ENCODE measurements at regions not wholly inside any gene's neighbourhood (a gene's known extent, or its start where the extent isn't known, plus 50 kb on each side); places are given as distances from the start of the nearest gene placed in this dataset.
A peak's percentile ranks its signal among the peaks of the same experiment; 100 is the strongest.

- no peaks in the 10 kb centered on the region for H3K36me3 Mint-ChIP-seq (ENCODE audit: insufficient read depth)
- H3K9me3 Mint-ChIP-seq (ENCODE audit: low read depth): peaks cover 13% of the 10 kb centered on the region
- H3K27me3 Mint-ChIP-seq: peaks cover 8% of the 10 kb centered on the region
- H3K27ac Mint-ChIP-seq: no peak overlapping the region
- H3K4me1 Mint-ChIP-seq (ENCODE audit: low read depth): no peaks in the 10 kb centered on the region
- TF ChIP-seq, protein P1, sequence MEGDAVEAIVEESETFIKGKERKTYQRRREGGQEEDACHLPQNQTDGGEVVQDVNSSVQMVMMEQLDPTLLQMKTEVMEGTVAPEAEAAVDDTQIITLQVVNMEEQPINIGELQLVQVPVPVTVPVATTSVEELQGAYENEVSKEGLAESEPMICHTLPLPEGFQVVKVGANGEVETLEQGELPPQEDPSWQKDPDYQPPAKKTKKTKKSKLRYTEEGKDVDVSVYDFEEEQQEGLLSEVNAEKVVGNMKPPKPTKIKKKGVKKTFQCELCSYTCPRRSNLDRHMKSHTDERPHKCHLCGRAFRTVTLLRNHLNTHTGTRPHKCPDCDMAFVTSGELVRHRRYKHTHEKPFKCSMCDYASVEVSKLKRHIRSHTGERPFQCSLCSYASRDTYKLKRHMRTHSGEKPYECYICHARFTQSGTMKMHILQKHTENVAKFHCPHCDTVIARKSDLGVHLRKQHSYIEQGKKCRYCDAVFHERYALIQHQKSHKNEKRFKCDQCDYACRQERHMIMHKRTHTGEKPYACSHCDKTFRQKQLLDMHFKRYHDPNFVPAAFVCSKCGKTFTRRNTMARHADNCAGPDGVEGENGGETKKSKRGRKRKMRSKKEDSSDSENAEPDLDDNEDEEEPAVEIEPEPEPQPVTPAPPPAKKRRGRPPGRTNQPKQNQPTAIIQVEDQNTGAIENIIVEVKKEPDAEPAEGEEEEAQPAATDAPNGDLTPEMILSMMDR (IDR thresholded peaks at IDR 0.05; ENCODE audit: unreplicated experiment): no peak
- DNase-seq (ENCODE audit: low spot score, unreplicated experiment): no peak
- H3K4me3 Mint-ChIP-seq (ENCODE audit: low read depth): no peak overlapping the region
Measured at GRCh38 chr10:3000048-3000447, 67.3 kb upstream of the PFKP start.

DNA sequence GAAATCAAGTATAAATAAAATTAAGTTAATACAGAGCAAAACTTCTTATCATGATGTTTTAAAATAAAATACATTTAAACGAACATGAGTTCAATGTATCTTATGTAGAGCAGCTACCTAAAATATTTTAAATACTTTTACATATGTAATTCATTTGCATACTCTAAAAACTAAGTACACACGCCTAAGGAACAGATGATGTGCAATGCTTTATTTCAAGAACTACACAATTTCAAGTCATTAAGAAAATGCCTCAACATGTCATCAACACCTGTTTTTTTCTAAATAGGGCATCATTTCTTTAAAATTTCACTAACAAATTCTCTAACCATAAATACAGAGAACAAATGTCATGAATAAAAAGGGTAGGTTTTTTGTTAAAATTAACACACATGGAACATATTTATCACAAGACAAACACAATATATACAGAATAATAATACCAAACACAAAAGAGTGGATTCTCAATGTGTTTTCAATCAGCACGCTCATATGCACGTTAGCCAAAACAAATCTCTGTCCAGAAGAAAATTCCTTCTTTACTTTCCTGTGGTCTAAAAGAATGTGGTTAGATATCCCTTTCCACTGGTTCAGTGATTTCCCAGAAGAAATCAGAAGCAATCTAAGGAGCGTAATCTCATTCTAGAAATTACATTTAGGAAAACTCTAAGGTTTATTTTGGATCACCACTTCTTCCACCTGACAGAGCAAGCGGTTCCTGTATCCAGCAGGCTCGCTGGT lies 73.0 kb upstream of the PFKP start:
- Mint-ChIP-seq H3K36me3 (ENCODE audit: insufficient read depth) (no peaks in the 10 kb centered on the region), H3K27me3 (peaks cover 8% of the 10 kb centered on the region), H3K27ac (no peak overlapping the region), H3K9me3 (ENCODE audit: low read depth) (peaks cover 7% of the 10 kb centered on the region), H3K4me1 (ENCODE audit: low read depth) (peaks cover 7% of the 10 kb centered on the region), H3K4me3 (ENCODE audit: low read depth) (no peak overlapping the region)
- no peak for DNase-seq (ENCODE audit: low spot score, unreplicated experiment)
- TF ChIP-seq, protein P1 (IDR thresholded peaks at IDR 0.05; ENCODE audit: unreplicated experiment): no peak

- Mint-ChIP-seq H3K9me3 (ENCODE audit: low read depth) (peaks cover 7% of the 10 kb centered on the region), H3K36me3 (ENCODE audit: insufficient read depth) (no peaks in the 10 kb centered on the region), H3K27me3 (peaks cover 9% of the 10 kb centered on the region), H3K4me1 (ENCODE audit: low read depth) (peaks cover 7% of the 10 kb centered on the region), H3K27ac (no peak overlapping the region), H3K4me3 (ENCODE audit: low read depth) (no peak overlapping the region)
- TF ChIP-seq, protein P1 (IDR thresholded peaks at IDR 0.05; ENCODE audit: unreplicated experiment): no peak
- no peak for DNase-seq (ENCODE audit: low spot score, unreplicated experiment)
Measured at GRCh38 chr10:2993636-2994035, 73.7 kb upstream of the PFKP start.

- H3K27ac Mint-ChIP-seq: no peak overlapping the region
- TF ChIP-seq, protein P1 (IDR thresholded peaks at IDR 0.05; ENCODE audit: unreplicated experiment): peak; percentile 21
- H3K4me1 Mint-ChIP-seq (ENCODE audit: low read depth): peaks cover 7% of the 10 kb centered on the region
- H3K27me3 Mint-ChIP-seq: peaks cover 12% of the 10 kb centered on the region
- no peaks in the 10 kb centered on the region for H3K36me3 Mint-ChIP-seq (ENCODE audit: insufficient read depth)
- no peak for DNase-seq (ENCODE audit: low spot score, unreplicated experiment)
- peaks cover 5% of the 10 kb centered on the region for H3K9me3 Mint-ChIP-seq (ENCODE audit: low read depth)
- no peak overlapping the region for H3K4me3 Mint-ChIP-seq (ENCODE audit: low read depth)
Measured at GRCh38 chr10:2992401-2993198, 74.7 kb upstream of the PFKP start.

- Mint-ChIP-seq H3K27ac (no peak overlapping the region), H3K9me3 (ENCODE audit: low read depth) (no peaks in the 10 kb centered on the region)
Measured at GRCh38 chr10:2990764-2991163, 76.6 kb upstream of the PFKP start.

More at GRCh38 chr10:2990764-2991163, 76.6 kb upstream of the PFKP start:
- H3K4me1 Mint-ChIP-seq (ENCODE audit: low read depth): peaks cover 20% of the 10 kb centered on the region
- no peak for DNase-seq (ENCODE audit: low spot score, unreplicated experiment)
- H3K27me3 Mint-ChIP-seq: peaks cover 12% of the 10 kb centered on the region
- TF ChIP-seq, protein P1 (IDR thresholded peaks at IDR 0.05; ENCODE audit: unreplicated experiment): no peak
- no peaks in the 10 kb centered on the region for H3K36me3 Mint-ChIP-seq (ENCODE audit: insufficient read depth)
- H3K4me3 Mint-ChIP-seq (ENCODE audit: low read depth): no peak overlapping the region
